H1 (cell line): ENCODE measurements at regions not wholly inside any gene's neighbourhood (a gene's known extent, or its start where the extent isn't known, plus 50 kb on each side); places are given as distances from the start of the nearest gene placed in this dataset.

Source experiments
- ATF3 ChIP-seq: IDR thresholded peaks from 2 replicates; pipeline ENCODE4 v1.6.1; 2011; ENCODE audit warnings: low read depth, mild to moderate bottlenecking, low read length; ENCODE audit not compliant: insufficient read depth
- BCL11A ChIP-seq, 2 experiments: IDR thresholded peaks; one replicate each; pipeline ENCODE4 v1.6.1; 2011; ENCODE audit warnings: low read depth in 2 of 2, low read length in 2 of 2, mild to moderate bottlenecking in 2 of 2
- CHD1 ChIP-seq: IDR thresholded peaks from 2 replicates; pipeline ENCODE4 v1.6.1; 2012; ENCODE audit warnings: low read depth, low read length, improper control_type of control experiment
- CHD7 ChIP-seq: fragments of 300-600 bp; sonication (generic); IDR thresholded peaks from 2 replicates; pipeline ENCODE4 v1.7.1; 2012; ENCODE audit warnings: low read length, moderate library complexity, mild to moderate bottlenecking, inconsistent platforms; ENCODE audit not compliant: insufficient replicate concordance
- EGR1 ChIP-seq: IDR thresholded peaks from 2 replicates; pipeline ENCODE4 v1.6.1; 2011; ENCODE audit warnings: low read depth, low read length, borderline replicate concordance
- FOSL1 ChIP-seq: IDR thresholded peaks from 2 replicates; pipeline ENCODE4 v1.6.1; 2011; ENCODE audit warnings: mild to moderate bottlenecking, low read depth, low read length, moderate library complexity; ENCODE audit not compliant: insufficient read depth
- JUN ChIP-seq: IDR thresholded peaks from 2 replicates; pipeline ENCODE4 v1.6.1; 2011; ENCODE audit warnings: low read depth, mild to moderate bottlenecking, improper control_type of control experiment, low read length
- JUND ChIP-seq: IDR thresholded peaks from 2 replicates; pipeline ENCODE4 v1.6.1; 2011; ENCODE audit warnings: mild to moderate bottlenecking, improper control_type of control experiment, low read length
- NANOG ChIP-seq: IDR thresholded peaks from 2 replicates; pipeline ENCODE4 v1.6.1; 2011; ENCODE audit warnings: low read length, low read depth, mild to moderate bottlenecking, inconsistent platforms; ENCODE audit not compliant: insufficient read depth, poor library complexity, severe bottlenecking
- SUZ12 ChIP-seq: fragments of 200-600 bp; sonication (generic); IDR thresholded peaks from 2 replicates; pipeline ENCODE4 v1.6.1; 2012; ENCODE audit warnings: mild to moderate bottlenecking, inconsistent platforms, low read length, moderate library complexity, mixed read lengths
- ZNF274 ChIP-seq: IDR thresholded peaks from 2 replicates; pipeline ENCODE4 v1.7.0; 2012; ENCODE audit warnings: low read length, borderline replicate concordance; ENCODE audit errors: extremely low read depth

- no peak for TF ChIP-seq CHD7
- TF ChIP-seq NANOG: no peak
- no peak for TF ChIP-seq EGR1
- TF ChIP-seq JUN: no peak
- TF ChIP-seq BCL11A (IDR thresholded peaks at IDR 0.05; ENCODE audit: low read depth in 2 of 2, low read length in 2 of 2): no peak
- TF ChIP-seq SUZ12: no peak
- no peak for TF ChIP-seq ATF3
- no peak for TF ChIP-seq FOSL1
- no peak for TF ChIP-seq JUND
- TF ChIP-seq ZNF274: no peak
- no peak for TF ChIP-seq CHD1
- TF ChIP-seq, all 59 proteins: peak for 0
Observed at GRCh38 chr6:109894181-109894580, 83.9 kb upstream of the GPR6 start (continued).
